Pancreas (tissue), 10 donors: ENCODE measurements at regions not wholly inside any gene's neighbourhood (a gene's known extent, or its start where the extent isn't known, plus 50 kb on each side); places are given as distances from the start of the nearest gene placed in this dataset.

Experiments
- ATAC-seq, 4 donors: fragments of 200-7000 bp; cut with Tn5 transposase; one replicate each; pipeline versions ENCODE4 v1.8.0 to v1.9.1; 2020; ENCODE audit warnings: mild to moderate bottlenecking in 4 of 4, moderate library complexity in 4 of 4
- DNase-seq, 6 donors: peaks; one replicate each; pipeline ENCODE4 v3.0.0-alpha.2; 2020
- FAIRE-seq: peaks from 2 replicates; lab custom pipeline; 2012; peaks lifted over from hg19 to GRCh38; lab: Jason Lieb, UNC
- H3K27ac ChIP-seq, 4 donors: fragments of 200-600 bp; sonication (generic); 1 replicate in 3 of 4; 2 replicates in 1 of 4; pipeline versions ENCODE4 v1.5.0 to v1.8.0; 2020
- H3K27me3 ChIP-seq, 4 donors: fragments of 200-600 bp; one replicate each; pipeline ENCODE4 v1.8.0; 2021
- H3K36me3 ChIP-seq, 3 donors: fragments of 200-600 bp; sonication (generic) in 1 of 3; one replicate each; pipeline versions ENCODE4 v1.5.0 to v1.8.0; 2020 to 2021
- H3K4me1 ChIP-seq, 3 donors: fragments of 200-600 bp; one replicate each; pipeline ENCODE4 v1.8.0; 2021
- H3K4me3 ChIP-seq, 4 donors: fragments of 200-600 bp; sonication (generic) in 2 of 4; one replicate each; pipeline versions ENCODE4 v1.5.0 to v1.8.0; 2020 to 2021
- H3K9me3 ChIP-seq, 4 donors: fragments of 200-600 bp; one replicate each; pipeline ENCODE4 v1.8.0; 2021
- CTCF ChIP-seq, 4 donors: fragments of 200-600 bp; sonication (generic) in 3 of 4; IDR thresholded peaks; one replicate each; pipeline versions ENCODE4 v1.5.0 to v1.8.0; 2021; ENCODE audit warnings: antibody characterized with exemption in 4 of 4
- WGBS, 2 donors: extraction: QIAGEN DNeasy Blood & Tissue Kit; methylation state at CpG; one replicate each; pipeline ENCODE4 v1.1.7; 2013; 5-methylcytosine and 5-hydroxymethylcytosine counted together
- intact Hi-C, 3 donors: fragments of 100-400 bp; cut with DNase I; formaldehyde crosslinking; loops; one replicate each; pipeline versions ENCODE4 v1.11.1 to v1.14.2; 2022
- donor health status: healthy with polysubstance abuse.
- donor health status: DM: no; HTN: no; CAD: no; lungs with moderate emphysema.
- donor health status: DM: no; HTN: no; CAD: no.
- donor health status: control.
- donor health status: control.
- donor health status: Bipolar disorder and iron deficiency.
- donor health status: DM: yes; HTN: yes; CAD: no.
- donor health status: DM: no; HTN: no; CAD: no.
- donor health status: DM: no; HTN: no; CAD: no.
- donor health status: DM: yes; HTN: yes; CAD: no.

- FAIRE-seq, result no peak
Measured at GRCh38 chr5:159545156-159545555, 214.9 kb upstream of the IL12B start.

GRCh38 chr5:159547466-159548195 lies 217.3 kb upstream of the IL12B start:
- WGBS, 2 donors, result 57 to 68% methylated on average over 3 of the region's 3 CpGs
- no peak for FAIRE-seq

More at GRCh38 chr5:159545156-159545555, 214.9 kb upstream of the IL12B start:
- no peaks in the 10 kb centered on the region for H3K27me3 ChIP-seq
- TF ChIP-seq CTCF (IDR thresholded peaks at IDR 0.05), result no peak
- H3K4me1 ChIP-seq, result no peaks in the 10 kb centered on the region
- H3K36me3 ChIP-seq, result no peaks in the 10 kb centered on the region
- DNase-seq, result no peak
- H3K9me3 ChIP-seq, result no peaks in the 10 kb centered on the region
- no peak for ATAC-seq
- H3K4me3 ChIP-seq, result no peak overlapping the region
- no peak overlapping the region for H3K27ac ChIP-seq
- WGBS, 2 donors, result 54 to 60% methylated on average over 1 of the region's 1 CpG
- intact Hi-C loops, result no loop called here

GRCh38 chr5:159548517-159548916 lies 218.2 kb upstream of the IL12B start:
- Histone ChIP-seq H3K27ac (no peak overlapping the region), H3K27me3 (no peaks in the 10 kb centered on the region), H3K36me3 (no peaks in the 10 kb centered on the region), H3K4me3 (no peak overlapping the region), H3K9me3 (no peaks in the 10 kb centered on the region), H3K4me1 (no peaks in the 10 kb centered on the region)
- FAIRE-seq (no peak), DNase-seq (no peak), ATAC-seq (no peak)
- no peak for TF ChIP-seq CTCF (IDR thresholded peaks at IDR 0.05)
- WGBS, 2 donors, result 39 to 42% methylated on average over 3 of the region's 3 CpGs
- intact Hi-C loops, result no loop called here

More at GRCh38 chr5:159547466-159548195, 217.3 kb upstream of the IL12B start:
- no peak for ATAC-seq
- no peak for TF ChIP-seq CTCF (IDR thresholded peaks at IDR 0.05)
- Histone ChIP-seq H3K4me1 (no peaks in the 10 kb centered on the region), H3K4me3 (no peak overlapping the region), H3K27ac (no peak overlapping the region), H3K27me3 (no peaks in the 10 kb centered on the region), H3K36me3 (no peaks in the 10 kb centered on the region), H3K9me3 (no peaks in the 10 kb centered on the region)
- intact Hi-C loops, result no loop called here
- no peak for DNase-seq

GRCh38 chr5:159549046-159549445 lies 218.8 kb upstream of the IL12B start:
- WGBS, 2 donors, result 24 to 29% methylated on average over 1 of the region's 1 CpG
- no peak for FAIRE-seq

More at GRCh38 chr5:159549046-159549445, 218.8 kb upstream of the IL12B start:
- no peaks in the 10 kb centered on the region for H3K36me3 ChIP-seq
- no peak overlapping the region for H3K27ac ChIP-seq
- TF ChIP-seq CTCF (IDR thresholded peaks at IDR 0.05), result no peak
- no peaks in the 10 kb centered on the region for H3K4me1 ChIP-seq
- ATAC-seq (no peak), DNase-seq (no peak)
- intact Hi-C loops, result no loop called here
- no peaks in the 10 kb centered on the region for H3K9me3 ChIP-seq
- no peak overlapping the region for H3K4me3 ChIP-seq
- no peaks in the 10 kb centered on the region for H3K27me3 ChIP-seq
